GOT3 (cell line): ENCODE measurements at regions not wholly inside any gene's neighbourhood (a gene's known extent, or its start where the extent isn't known, plus 50 kb on each side); places are given as distances from the start of the nearest gene placed in this dataset.
A peak's percentile ranks its signal among the peaks of the same experiment; 100 is the strongest.
"Not testable (repeated sequence)": the region's sequence is repeated elsewhere in the genome, so short reads cannot be mapped to it uniquely, and the experiment has no call there.

Experiments
- DNase-seq: peaks from one replicate; lab custom pipeline; 2025; ENCODE audit warnings: mixed read lengths; lab: John Stamatoyannopoulos, UW

- DNase-seq: no peak
Measured at GRCh38 chr16:17940584-17941364, 395.8 kb downstream of the NPIPA8 start.

- no peak for DNase-seq
Measured at GRCh38 chr16:17939723-17940122, 396.8 kb downstream of the NPIPA8 start.

GRCh38 chr16:17939122-17939536 lies 397.4 kb downstream of the NPIPA8 start:
- DNase-seq: no peak

DNA sequence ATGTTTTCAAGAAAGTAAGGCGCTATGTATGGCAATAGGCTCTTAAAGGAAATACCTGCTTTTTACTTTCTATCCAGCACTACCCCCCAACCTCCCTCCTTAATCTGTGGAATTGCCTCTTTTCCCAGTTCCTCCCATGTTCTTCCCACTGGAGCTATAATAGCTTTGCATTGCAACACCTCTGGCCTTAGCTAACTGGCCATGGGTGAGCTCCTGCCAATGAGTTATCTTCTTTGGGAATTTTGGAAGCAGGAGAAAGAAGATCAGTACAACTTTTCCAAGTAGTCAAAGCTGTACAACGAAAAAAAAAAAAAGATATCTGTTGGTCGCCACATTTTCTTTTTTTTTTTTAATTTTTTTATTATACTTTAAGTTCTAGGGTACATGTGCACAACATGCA lies 398.0 kb downstream of the NPIPA8 start:
- peak; percentile 4 for DNase-seq

DNA sequence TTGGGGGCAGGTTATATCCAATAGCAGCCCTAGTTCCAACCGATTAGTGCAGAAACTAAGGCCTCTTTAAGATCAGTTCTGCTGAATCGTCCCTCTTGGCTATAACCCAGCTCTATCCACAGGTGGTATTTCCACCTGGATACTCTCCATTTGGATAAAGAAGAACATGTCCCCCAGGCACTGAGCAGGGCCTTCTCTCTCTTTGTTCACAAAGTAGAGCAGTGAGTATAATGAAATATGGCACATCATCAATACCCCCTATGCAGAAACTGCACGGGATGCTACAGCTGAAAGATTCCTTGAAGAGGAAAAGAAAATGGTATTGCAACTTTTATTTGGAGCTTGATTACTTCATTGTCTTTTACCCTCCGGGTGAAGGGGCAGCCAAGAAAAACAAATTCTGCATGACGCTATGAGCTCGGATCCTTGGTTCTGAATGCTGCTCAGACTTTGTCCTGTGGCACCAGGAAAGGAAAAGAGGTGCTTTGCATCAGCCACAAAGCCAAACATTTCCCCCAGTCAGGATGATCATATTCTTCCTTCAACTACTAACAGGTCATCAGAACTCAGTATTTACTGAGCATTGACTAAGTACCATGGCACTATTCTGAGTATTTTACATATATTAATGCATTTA lies 399.7 kb downstream of the NPIPA8 start:
- no peak for DNase-seq

DNA sequence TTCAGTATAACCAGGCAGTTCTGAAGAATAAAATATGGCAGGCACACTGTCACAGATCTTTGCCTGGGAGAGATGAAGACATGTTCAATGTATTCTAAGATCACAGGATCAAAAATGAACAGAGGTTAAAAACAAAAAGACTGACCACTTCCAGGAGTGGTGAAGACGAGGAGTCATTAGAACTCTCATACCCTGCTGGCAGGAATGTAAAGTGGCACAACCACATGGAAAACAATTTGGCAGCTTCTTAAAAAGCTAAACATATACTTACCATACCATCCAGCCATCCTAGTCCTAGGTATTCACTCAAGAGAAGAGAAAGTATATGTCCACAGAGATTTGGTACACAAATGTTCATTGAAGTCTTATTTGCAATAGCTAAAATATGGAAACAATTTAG lies 406.3 kb downstream of the NPIPA8 start:
- DNase-seq: no peak

DNA sequence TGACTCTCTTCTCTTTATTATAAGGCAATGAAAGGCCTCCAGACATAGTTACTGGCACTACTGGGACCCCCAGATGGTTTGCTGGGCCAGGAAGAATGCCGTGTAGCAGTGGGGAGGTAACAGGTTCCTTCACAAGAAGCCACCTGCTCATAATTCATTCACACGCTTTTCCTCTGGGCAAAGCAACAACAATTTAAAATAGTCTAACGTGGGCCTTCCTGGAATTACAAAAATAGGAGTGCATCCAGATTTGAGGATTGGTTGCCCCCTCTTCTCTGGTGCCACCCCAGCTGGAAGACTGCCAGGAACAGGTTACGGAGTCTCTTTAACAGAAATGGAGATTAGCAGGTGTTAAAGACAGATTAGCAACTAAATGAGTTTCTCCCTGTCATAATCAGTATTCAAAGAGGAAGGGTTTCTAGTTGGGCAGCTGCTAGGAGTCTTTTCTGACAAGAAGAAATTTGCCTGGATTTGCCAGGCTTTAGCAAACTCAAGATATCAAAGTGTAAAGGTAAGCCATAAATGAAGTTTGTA lies 409.6 kb downstream of the NPIPA8 start:
- DNase-seq: no peak

DNA sequence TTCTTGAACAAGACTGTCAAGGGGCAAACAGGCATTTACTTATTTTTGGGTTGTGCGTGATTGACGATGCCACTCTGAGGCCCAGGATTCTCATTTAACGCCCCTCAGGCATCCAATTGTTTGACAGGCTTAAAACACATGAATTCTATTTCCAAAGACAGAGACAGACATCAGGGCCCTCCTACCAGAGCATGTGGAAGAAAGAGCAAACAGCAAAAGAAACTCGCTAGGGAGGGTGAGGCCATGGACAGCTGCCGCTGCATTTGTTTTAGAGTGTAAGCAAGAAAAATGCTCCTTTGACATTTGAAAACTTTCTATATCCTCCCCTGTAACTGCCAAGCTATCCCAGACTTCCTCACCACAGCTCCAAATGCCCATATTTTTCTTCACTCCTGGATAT lies 410.1 kb downstream of the NPIPA8 start:
- no peak for DNase-seq

DNA sequence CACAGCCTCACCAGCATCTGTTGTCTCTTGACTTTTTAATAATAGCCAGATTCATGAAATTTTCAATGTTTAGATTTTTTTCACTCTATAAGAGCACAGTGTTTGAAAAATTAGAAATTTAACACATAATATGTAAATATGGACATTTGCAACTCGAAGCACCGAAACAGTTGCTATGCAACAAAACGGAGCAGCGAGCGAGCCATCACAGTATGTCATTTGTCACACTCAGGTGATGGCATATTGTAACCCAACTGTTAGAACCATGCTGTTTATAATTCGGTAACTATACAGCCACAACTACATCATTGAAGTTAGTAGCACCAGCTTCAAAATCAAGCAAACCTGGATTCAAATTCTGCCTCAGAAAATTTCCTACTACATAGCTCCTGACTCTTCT lies 410.8 kb downstream of the NPIPA8 start:
- DNase-seq: no peak

GRCh38 chr16:17921357-17921978 lies 415.1 kb downstream of the NPIPA8 start:
- DNase-seq: no peak

DNA sequence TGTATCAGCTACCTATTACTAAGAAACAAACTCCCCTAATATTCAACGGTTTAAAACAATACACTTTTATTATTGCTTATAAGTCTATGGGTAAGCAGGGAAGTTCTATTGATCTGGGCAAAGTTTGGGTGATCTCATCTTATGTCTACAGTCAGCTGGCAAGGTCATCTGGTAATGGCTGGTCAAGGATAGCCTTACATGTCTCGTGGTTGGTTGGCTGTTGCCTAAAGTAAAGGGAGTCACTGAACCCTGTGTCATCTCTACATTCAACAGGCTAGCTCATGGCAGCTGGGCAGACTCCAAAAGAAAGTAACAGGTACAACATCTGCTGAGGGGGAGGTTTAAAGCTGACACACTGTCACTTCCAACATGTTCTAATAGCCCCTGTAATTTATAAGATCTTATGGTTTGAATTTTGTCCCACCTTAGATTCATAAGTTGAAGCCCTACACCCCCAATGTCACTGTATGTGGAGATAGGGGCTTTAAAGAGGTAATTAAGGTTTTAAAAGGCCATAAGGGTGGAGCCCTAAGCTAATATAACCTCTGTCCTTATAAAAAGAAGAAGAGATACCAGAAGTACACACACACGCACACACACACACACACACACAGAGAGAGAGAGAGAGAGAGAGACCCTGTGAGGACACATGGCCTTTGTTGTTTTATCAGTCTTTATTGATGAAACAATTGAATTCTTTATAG lies 419.1 kb downstream of the NPIPA8 start:
- no peak for DNase-seq

DNA sequence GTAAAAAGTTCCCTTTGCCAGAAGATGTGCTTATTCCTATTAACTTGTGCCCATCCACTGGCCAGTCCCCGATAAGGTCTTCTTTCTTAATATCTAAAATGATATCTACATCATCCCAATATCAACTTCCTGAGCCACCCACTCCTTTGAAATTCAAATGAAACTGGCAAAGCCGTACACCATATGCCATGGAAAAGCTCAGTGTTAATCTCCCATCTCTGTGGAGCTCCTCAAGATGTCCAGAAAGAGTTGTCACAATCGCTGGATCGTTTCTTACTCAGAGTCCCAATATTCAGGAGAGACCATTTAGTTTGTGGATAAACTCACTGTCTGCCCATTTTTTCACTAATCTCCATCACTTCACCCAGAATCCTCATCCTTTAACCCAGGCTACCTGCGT lies 420.7 kb downstream of the NPIPA8 start:
- DNase-seq: no peak

- no peak for DNase-seq
Measured at GRCh38 chr16:17914168-17914567, 422.4 kb downstream of the NPIPA8 start.

DNA sequence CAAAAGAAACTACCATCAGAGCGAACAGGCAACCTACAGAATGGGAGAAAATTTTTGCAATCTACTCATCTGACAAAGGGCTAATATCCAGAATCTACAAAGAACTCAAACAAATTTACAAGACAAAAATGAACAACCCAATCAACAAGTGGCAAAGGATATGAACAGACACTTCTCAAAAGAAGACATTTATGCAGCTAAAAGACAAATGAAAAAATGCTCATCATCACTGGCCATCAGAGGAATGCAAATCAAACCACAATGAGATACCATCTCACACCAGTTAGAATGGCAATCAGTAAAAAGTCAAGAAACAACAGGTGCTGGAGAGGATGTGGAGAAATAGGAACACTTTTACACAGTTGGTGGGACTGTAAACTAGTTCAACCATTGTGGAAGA lies 425.0 kb downstream of the NPIPA8 start:
- not testable (repeated sequence) for DNase-seq

- DNase-seq: not testable (repeated sequence)
Measured at GRCh38 chr16:17906626-17907025, 429.9 kb downstream of the NPIPA8 start.

GRCh38 chr16:17901309-17901708 lies 430.5 kb upstream of the XYLT1 start:
- DNase-seq: no peak

GRCh38 chr16:17899141-17899540 lies 428.4 kb upstream of the XYLT1 start:
- DNase-seq: no peak

DNA sequence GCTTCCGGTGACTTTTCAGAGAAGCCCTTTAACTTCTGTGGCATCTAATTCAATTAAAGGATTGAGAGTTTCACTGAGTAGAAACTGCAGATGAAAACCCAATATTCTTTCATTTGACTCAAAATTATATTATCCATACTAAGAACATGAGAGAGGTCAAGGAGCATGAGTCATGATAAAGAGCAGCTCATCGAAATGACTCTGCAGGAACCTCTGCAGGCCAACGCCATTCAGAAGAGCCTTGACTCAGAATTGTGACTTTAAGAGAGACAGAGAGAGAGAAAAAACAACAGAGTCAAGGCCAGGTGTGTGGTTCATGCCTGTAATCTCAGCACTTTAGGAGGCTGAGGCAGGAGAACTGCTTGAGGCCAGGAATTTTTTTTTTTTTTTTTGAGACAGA lies 417.2 kb upstream of the XYLT1 start:
- no peak for DNase-seq

GRCh38 chr16:17885659-17886207 lies 415.0 kb upstream of the XYLT1 start:
- DNase-seq: no peak

DNA sequence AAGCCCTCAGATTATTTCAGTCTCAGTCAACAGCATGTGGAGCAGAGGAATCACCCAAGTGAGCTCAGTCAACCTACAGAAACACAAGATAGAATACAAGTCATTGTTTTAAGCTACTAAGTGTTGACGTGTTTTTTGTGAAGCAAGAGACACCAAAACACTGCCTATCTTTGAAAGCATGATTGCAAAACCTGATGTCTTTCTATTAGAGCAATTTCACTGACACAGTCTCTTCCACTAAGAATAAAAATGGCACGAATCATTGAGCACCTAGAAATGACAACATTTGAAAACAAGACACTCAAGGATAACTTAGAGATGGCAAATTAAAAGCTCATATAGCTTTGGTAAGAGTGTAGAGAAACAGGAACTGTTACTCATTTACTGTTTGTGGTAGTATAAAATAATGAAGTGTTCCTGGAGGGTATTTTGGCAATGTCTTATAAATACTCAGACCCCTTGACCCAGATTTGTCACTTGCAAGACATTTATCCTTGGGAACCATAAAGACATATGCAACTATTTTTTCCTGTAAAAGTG lies 407.1 kb upstream of the XYLT1 start:
- DNase-seq: no peak

DNA sequence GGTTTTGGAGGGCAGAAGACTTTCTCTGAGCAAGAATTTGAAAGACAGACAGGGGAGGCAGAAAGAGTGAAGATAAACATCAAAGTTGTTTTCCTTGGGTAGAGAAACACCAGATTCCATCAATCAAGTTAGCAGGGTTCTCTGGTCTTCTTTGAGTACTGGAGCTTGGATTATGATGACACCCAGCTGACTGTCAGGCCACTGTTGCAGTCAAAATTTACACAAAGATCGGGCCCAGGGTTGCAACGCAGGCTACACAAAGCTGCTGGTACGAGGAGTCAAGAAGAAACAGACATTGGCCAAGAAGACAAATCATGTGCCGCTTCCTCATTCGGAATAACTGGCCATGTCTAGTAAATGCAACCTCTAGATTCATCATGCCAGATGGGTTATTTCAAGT lies 396.2 kb upstream of the XYLT1 start:
- no peak for DNase-seq

- no peak for DNase-seq
Measured at GRCh38 chr16:17861981-17862479, 391.3 kb upstream of the XYLT1 start.
